Thyroid gland (tissue), 4 donors: ENCODE measurements at regions not wholly inside any gene's neighbourhood (a gene's known extent, or its start where the extent isn't known, plus 50 kb on each side); places are given as distances from the start of the nearest gene placed in this dataset.

Source experiments
- POLR2A ChIP-seq, 2 donors: fragments of 450-650 bp; IDR thresholded peaks; one replicate each; pipeline ENCODE4 v1.6.1; 2017; ENCODE audit warnings: antibody characterized with exemption in 2 of 2, mild to moderate bottlenecking in 2 of 2, moderate library complexity in 1 of 2
- TF ChIP-seq, protein P1 (sequence below), 6 experiments: fragments of 200-600 bp in 3 of 6; fragments of 450-650 bp in 3 of 6; sonication (generic) in 3 of 6; IDR thresholded peaks; one replicate each; pipeline ENCODE4 v1.5.1; 2016 to 2019; ENCODE audit warnings: antibody characterized with exemption in 6 of 6, mild to moderate bottlenecking in 2 of 6, inconsistent platforms in 1 of 6, moderate library complexity in 1 of 6

- TF ChIP-seq, protein P1, sequence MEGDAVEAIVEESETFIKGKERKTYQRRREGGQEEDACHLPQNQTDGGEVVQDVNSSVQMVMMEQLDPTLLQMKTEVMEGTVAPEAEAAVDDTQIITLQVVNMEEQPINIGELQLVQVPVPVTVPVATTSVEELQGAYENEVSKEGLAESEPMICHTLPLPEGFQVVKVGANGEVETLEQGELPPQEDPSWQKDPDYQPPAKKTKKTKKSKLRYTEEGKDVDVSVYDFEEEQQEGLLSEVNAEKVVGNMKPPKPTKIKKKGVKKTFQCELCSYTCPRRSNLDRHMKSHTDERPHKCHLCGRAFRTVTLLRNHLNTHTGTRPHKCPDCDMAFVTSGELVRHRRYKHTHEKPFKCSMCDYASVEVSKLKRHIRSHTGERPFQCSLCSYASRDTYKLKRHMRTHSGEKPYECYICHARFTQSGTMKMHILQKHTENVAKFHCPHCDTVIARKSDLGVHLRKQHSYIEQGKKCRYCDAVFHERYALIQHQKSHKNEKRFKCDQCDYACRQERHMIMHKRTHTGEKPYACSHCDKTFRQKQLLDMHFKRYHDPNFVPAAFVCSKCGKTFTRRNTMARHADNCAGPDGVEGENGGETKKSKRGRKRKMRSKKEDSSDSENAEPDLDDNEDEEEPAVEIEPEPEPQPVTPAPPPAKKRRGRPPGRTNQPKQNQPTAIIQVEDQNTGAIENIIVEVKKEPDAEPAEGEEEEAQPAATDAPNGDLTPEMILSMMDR (IDR thresholded peaks at IDR 0.05), result no peak
- TF ChIP-seq POLR2A (IDR thresholded peaks at IDR 0.05), result no peak
Measured at GRCh38 chr13:33541456-33541855, 255.9 kb upstream of the STARD13 start.
